Smooth muscle cell (in vitro differentiated cells): ENCODE measurements at regions not wholly inside any gene's neighbourhood (a gene's known extent, or its start where the extent isn't known, plus 50 kb on each side); places are given as distances from the start of the nearest gene placed in this dataset.

ENCODE experiments used
- DNase-seq: peaks from one replicate; lab custom pipeline; 2025; ENCODE audit not compliant: unreplicated experiment; lab: John Stamatoyannopoulos, UW
- H2AFZ ChIP-seq: fragments of 200-600 bp; sonication (generic); 2 replicates; pipeline ENCODE4 v1.6.0; 2016; ENCODE audit warnings: antibody characterized with exemption, low read depth, mild to moderate bottlenecking
- H3F3A ChIP-seq: fragments of 200-600 bp; sonication (generic); 2 replicates; pipeline ENCODE4 v1.6.0; 2017; ENCODE audit warnings: antibody characterized with exemption, low read depth
- H3K27ac ChIP-seq: fragments of 200-600 bp; sonication (generic); 2 replicates; pipeline ENCODE4 v1.5.1; 2016; ENCODE audit warnings: low read depth, mild to moderate bottlenecking
- H3K27me3 ChIP-seq: fragments of 200-600 bp; sonication (generic); 2 replicates; pipeline ENCODE4 v1.6.1; 2016; ENCODE audit warnings: low read depth, mild to moderate bottlenecking
- H3K36me3 ChIP-seq: fragments of 200-600 bp; sonication (generic); 2 replicates; pipeline ENCODE4 v1.5.1; 2016; ENCODE audit warnings: low read depth
- H3K4me1 ChIP-seq: fragments of 200-600 bp; sonication (generic); 2 replicates; pipeline ENCODE4 v1.5.1; 2016; ENCODE audit warnings: low read depth
- H3K4me2 ChIP-seq: fragments of 200-600 bp; sonication (generic); 2 replicates; pipeline ENCODE4 v1.6.0; 2016; ENCODE audit warnings: mild to moderate bottlenecking
- H3K4me3 ChIP-seq: fragments of 200-600 bp; sonication (generic); 2 replicates; pipeline ENCODE4 v1.5.1; 2016; ENCODE audit warnings: mild to moderate bottlenecking
- H3K79me2 ChIP-seq: fragments of 200-600 bp; sonication (generic); 2 replicates; pipeline ENCODE4 v1.6.0; 2016; ENCODE audit warnings: low read depth, mild to moderate bottlenecking
- H3K9ac ChIP-seq: fragments of 200-600 bp; sonication (generic); 2 replicates; pipeline ENCODE4 v1.6.0; 2016; ENCODE audit warnings: low read depth
- H3K9me3 ChIP-seq: fragments of 200-600 bp; sonication (generic); replicated peaks from 2 replicates; pipeline ENCODE4 v1.5.1; 2016; ENCODE audit warnings: low read depth
- H4K20me1 ChIP-seq: fragments of 200-600 bp; sonication (generic); 2 replicates; pipeline ENCODE4 v1.6.0; 2016; ENCODE audit warnings: low read depth
- CTCF ChIP-seq: fragments of 200-600 bp; sonication (generic); IDR thresholded peaks from 2 replicates; pipeline ENCODE4 v1.5.1; 2017; ENCODE audit warnings: borderline replicate concordance, mild to moderate bottlenecking, antibody characterized with exemption; ENCODE audit not compliant: insufficient read depth, poor library complexity, severe bottlenecking
- WGBS: methylation state at CpG from one replicate; pipeline ENCODE4 v1.1.7; 2016; ENCODE audit warnings: low lambda C conversion rate; 5-methylcytosine and 5-hydroxymethylcytosine counted together

DNA sequence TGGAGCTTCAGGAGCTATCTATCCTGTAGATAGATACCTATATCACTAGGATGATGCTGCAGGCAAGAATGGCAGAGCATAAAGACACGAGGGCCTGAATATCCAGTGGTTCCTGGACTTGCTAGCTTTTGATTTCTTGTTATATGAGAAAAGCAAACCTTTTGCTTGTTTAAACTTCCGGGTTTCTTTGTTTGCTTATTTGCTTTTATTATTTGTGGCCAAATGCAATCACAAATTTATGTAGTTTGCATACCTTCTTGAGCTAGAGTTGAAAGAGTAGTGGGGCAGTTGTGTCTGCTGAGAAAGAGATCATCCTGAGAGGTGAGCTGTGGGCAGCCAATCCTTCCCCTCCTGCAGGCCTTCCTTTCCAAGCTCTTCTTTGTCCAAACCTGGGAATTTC lies 245.7 kb downstream of the AR start:
- H3K4me3 ChIP-seq = no peak overlapping the region
- DNase-seq = no peak
- no peak overlapping the region for H3K9ac ChIP-seq
- H3K4me2 ChIP-seq = no peak overlapping the region
- no peaks in the 10 kb centered on the region for H3K27me3 ChIP-seq
- no peaks in the 10 kb centered on the region for H3K79me2 ChIP-seq
- H3K9me3 ChIP-seq = no peaks in the 10 kb centered on the region
- H3K36me3 ChIP-seq = no peaks in the 10 kb centered on the region
- no peaks in the 10 kb centered on the region for H3F3A ChIP-seq
- no peaks in the 10 kb centered on the region for H4K20me1 ChIP-seq
- no peak overlapping the region for H3K27ac ChIP-seq
- TF ChIP-seq CTCF = no peak
- no peaks in the 10 kb centered on the region for H3K4me1 ChIP-seq
- H2AFZ ChIP-seq = no peak overlapping the region
- WGBS = 77% methylated on average over 2 of the region's 2 CpGs
